Stimulated activated naive CD8-positive, alpha-beta T cell treated with anti-CD3 and anti-CD28 coated beads, Interleukin-15, Interleukin-2, amounts not matched to agents 100 ng/mL and 50 ng/mL, for 24 hours (primary cell): ENCODE measurements at regions not wholly inside any gene's neighbourhood (a gene's known extent, or its start where the extent isn't known, plus 50 kb on each side); places are given as distances from the start of the nearest gene placed in this dataset.

Experiments
- H3K27ac Mint-ChIP-seq: one replicate; pipeline ENCODE4 v1.8.0; 2021; ENCODE audit warnings: mild to moderate bottlenecking, mixed read lengths
- H3K27me3 Mint-ChIP-seq: one replicate; pipeline ENCODE4 v1.8.0; 2021; ENCODE audit warnings: mixed read lengths
- H3K36me3 Mint-ChIP-seq: one replicate; pipeline ENCODE4 v1.8.0; 2021; ENCODE audit warnings: low read depth, mixed read lengths
- H3K4me1 Mint-ChIP-seq: one replicate; pipeline ENCODE4 v1.8.0; 2021; ENCODE audit warnings: low read depth, mixed read lengths
- H3K4me3 Mint-ChIP-seq: one replicate; pipeline ENCODE4 v1.8.0; 2021; ENCODE audit warnings: mild to moderate bottlenecking, mixed read lengths
- H3K9me3 Mint-ChIP-seq: one replicate; pipeline ENCODE4 v1.8.0; 2021; ENCODE audit warnings: mixed read lengths

GRCh38 chr12:89245090-89245489 lies 107.2 kb downstream of the DUSP6 start:
- Mint-ChIP-seq H3K27me3 (no peaks in the 10 kb centered on the region), H3K9me3 (peaks cover 8% of the 10 kb centered on the region)

DNA sequence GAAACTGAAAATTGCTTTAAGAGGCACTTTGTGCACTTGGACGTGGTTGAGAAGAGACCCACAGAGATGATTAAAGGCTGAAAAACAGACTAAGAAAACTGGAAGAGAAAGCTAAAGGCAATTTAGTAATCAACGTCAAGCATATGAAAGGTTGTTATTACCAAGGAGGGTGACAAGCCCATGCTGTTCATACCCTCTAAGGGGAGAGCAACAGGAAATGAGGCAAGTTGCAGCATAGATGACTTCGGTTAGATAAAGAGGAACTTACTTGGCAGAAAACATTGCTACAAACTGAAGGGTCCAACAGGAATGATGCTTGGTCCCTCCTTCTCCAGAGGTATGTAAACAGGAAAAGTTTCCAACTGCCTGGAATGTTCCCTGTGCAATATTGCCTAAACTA lies 107.8 kb downstream of the DUSP6 start:
- H3K27ac Mint-ChIP-seq, result peak overlapping the region; percentile 80
- H3K27me3 Mint-ChIP-seq, result no peaks in the 10 kb centered on the region
- H3K9me3 Mint-ChIP-seq, result peaks cover 8% of the 10 kb centered on the region
- peaks cover 33% of the 10 kb centered on the region for H3K4me1 Mint-ChIP-seq
- H3K36me3 Mint-ChIP-seq, result no peaks in the 10 kb centered on the region
- H3K4me3 Mint-ChIP-seq, result peak overlapping the region; percentile 46

More at GRCh38 chr12:89245090-89245489, 107.2 kb downstream of the DUSP6 start:
- H3K27ac Mint-ChIP-seq, result peak overlapping the region; percentile 80
- peaks cover 35% of the 10 kb centered on the region for H3K4me1 Mint-ChIP-seq
- H3K36me3 Mint-ChIP-seq, result no peaks in the 10 kb centered on the region
- H3K4me3 Mint-ChIP-seq, result peak overlapping the region; percentile 46

GRCh38 chr12:89243771-89244170 lies 108.5 kb downstream of the DUSP6 start:
- Mint-ChIP-seq H3K27me3 (no peaks in the 10 kb centered on the region), H3K4me3 (no peak overlapping the region), H3K36me3 (no peaks in the 10 kb centered on the region), H3K27ac (peak overlapping the region; percentile 31), H3K9me3 (peaks cover 8% of the 10 kb centered on the region), H3K4me1 (peaks cover 35% of the 10 kb centered on the region)

GRCh38 chr12:89239534-89239933 lies 112.8 kb downstream of the DUSP6 start:
- H3K4me1 Mint-ChIP-seq, result peaks cover 51% of the 10 kb centered on the region
- H3K9me3 Mint-ChIP-seq, result peaks cover 23% of the 10 kb centered on the region
- H3K27me3 Mint-ChIP-seq, result no peaks in the 10 kb centered on the region
- no peak overlapping the region for H3K27ac Mint-ChIP-seq
- H3K4me3 Mint-ChIP-seq, result no peak overlapping the region
- H3K36me3 Mint-ChIP-seq, result peaks cover 5% of the 10 kb centered on the region

- H3K9me3 Mint-ChIP-seq, result peaks cover 19% of the 10 kb centered on the region
- H3K4me3 Mint-ChIP-seq, result no peak overlapping the region
- H3K27ac Mint-ChIP-seq, result no peak overlapping the region
- H3K36me3 Mint-ChIP-seq, result peaks cover 5% of the 10 kb centered on the region
- H3K27me3 Mint-ChIP-seq, result no peaks in the 10 kb centered on the region
- peaks cover 47% of the 10 kb centered on the region for H3K4me1 Mint-ChIP-seq
These were observed 113.7 kb downstream of the DUSP6 start for GRCh38 chr12:89238593-89238992.

DNA sequence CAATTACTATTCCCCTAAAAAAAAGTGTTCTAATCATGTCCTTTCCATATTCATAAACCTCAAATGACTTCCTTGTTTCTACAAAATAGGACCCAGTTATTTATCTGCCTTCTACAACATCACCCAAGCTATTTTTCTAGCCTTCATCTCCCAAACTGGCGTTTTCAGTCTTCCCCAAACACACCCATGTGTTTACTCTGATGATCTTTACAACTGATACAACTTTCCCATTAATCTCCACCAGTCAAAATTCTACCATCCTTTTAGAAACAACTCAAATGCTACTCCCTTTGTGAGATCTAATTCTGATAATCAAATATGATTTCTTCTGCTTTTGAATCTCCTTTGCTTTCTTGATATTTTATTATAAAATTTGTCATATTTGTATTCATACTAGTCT lies 114.5 kb downstream of the DUSP6 start:
- no peak overlapping the region for H3K4me3 Mint-ChIP-seq
- peaks cover 8% of the 10 kb centered on the region for H3K36me3 Mint-ChIP-seq
- H3K9me3 Mint-ChIP-seq, result peaks cover 16% of the 10 kb centered on the region
- H3K27ac Mint-ChIP-seq, result no peak overlapping the region
- H3K27me3 Mint-ChIP-seq, result no peaks in the 10 kb centered on the region
- peaks cover 47% of the 10 kb centered on the region for H3K4me1 Mint-ChIP-seq

GRCh38 chr12:89236748-89237383 lies 115.4 kb downstream of the DUSP6 start:
- H3K9me3 Mint-ChIP-seq, result peaks cover 16% of the 10 kb centered on the region

GRCh38 chr12:89236237-89236636 lies 116.1 kb downstream of the DUSP6 start:
- H3K4me3 Mint-ChIP-seq, result no peak overlapping the region
- H3K4me1 Mint-ChIP-seq, result peaks cover 57% of the 10 kb centered on the region
- H3K27me3 Mint-ChIP-seq, result no peaks in the 10 kb centered on the region
- peaks cover 16% of the 10 kb centered on the region for H3K9me3 Mint-ChIP-seq
- H3K27ac Mint-ChIP-seq, result no peak overlapping the region
- peaks cover 8% of the 10 kb centered on the region for H3K36me3 Mint-ChIP-seq

More at GRCh38 chr12:89236748-89237383, 115.4 kb downstream of the DUSP6 start:
- H3K27ac Mint-ChIP-seq, result no peak overlapping the region
- no peaks in the 10 kb centered on the region for H3K27me3 Mint-ChIP-seq
- no peak overlapping the region for H3K4me3 Mint-ChIP-seq
- peaks cover 8% of the 10 kb centered on the region for H3K36me3 Mint-ChIP-seq
- H3K4me1 Mint-ChIP-seq, result peaks cover 51% of the 10 kb centered on the region

DNA sequence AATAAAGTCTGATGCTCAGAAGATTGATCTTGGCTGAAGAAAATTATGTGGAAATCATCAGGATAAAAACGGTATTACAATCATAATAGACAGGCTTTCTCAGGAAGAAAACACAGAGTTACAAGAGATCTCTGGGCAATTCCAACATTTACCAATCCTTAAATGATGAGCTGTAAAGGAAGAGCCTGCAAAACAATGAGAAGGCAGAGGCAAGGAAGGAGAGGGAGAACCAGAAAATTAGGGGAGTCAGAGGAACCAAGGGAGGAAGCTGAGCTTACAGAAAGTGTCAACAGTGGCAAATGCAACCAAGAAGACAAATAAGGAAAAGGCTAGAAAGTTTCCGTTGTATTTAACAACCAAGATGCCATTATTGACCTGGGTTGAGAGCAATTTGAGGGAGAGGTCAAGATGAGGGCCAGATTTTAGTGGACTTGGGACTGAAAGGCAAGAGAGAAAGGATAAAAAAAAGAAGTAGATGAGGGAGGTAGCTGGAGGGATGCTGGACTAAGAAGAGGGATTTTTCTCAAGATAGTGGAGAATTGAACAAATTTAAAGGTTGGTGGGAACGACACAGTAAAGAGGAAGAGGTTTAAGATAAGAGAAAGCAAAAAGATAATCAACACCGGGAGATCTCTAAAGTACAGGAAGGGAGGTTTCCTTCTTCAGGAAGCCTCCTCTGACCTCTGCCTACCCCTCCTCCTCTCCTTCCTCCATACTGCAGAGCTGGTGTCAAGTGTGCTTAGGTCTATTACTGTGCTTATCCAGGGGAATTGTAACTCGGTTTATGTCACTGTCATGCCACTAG lies 116.9 kb downstream of the DUSP6 start:
- no peaks in the 10 kb centered on the region for H3K27me3 Mint-ChIP-seq
- peaks cover 8% of the 10 kb centered on the region for H3K36me3 Mint-ChIP-seq
- H3K4me3 Mint-ChIP-seq, result peak overlapping the region; percentile 18
- H3K27ac Mint-ChIP-seq, result peak overlapping the region; percentile 53
- peaks cover 62% of the 10 kb centered on the region for H3K4me1 Mint-ChIP-seq
- peaks cover 16% of the 10 kb centered on the region for H3K9me3 Mint-ChIP-seq

- Mint-ChIP-seq H3K4me1 (peaks cover 59% of the 10 kb centered on the region), H3K27ac (no peak overlapping the region), H3K36me3 (peaks cover 8% of the 10 kb centered on the region), H3K27me3 (no peaks in the 10 kb centered on the region), H3K4me3 (no peak overlapping the region), H3K9me3 (peaks cover 16% of the 10 kb centered on the region)
These were observed 117.8 kb downstream of the DUSP6 start for GRCh38 chr12:89234324-89235114.

DNA sequence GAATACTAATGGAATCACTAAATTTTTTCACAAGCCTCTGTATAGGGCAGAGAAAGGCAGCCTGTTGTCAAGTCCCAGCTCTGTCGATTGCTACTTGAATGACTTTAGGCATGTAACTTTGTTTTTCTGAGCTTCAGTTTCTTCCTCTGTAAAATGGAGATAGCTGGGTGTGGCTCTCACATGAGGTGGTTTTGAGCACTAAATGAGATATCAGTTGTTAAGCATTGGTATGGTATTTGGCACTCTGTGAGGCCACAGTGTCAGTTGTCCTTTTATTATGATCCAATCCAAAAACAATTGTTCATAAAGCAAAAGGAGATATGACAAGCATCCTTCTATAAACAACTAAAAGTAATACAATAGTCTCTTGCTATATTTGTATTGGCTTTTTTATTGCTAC lies 120.6 kb downstream of the DUSP6 start:
- Mint-ChIP-seq H3K27me3 (no peaks in the 10 kb centered on the region), H3K4me1 (peaks cover 68% of the 10 kb centered on the region), H3K4me3 (no peak overlapping the region), H3K36me3 (peaks cover 8% of the 10 kb centered on the region), H3K27ac (no peak overlapping the region), H3K9me3 (peaks cover 8% of the 10 kb centered on the region)

GRCh38 chr12:89230376-89231315 lies 121.7 kb downstream of the DUSP6 start:
- Mint-ChIP-seq H3K4me3 (no peak overlapping the region), H3K9me3 (peaks cover 7% of the 10 kb centered on the region), H3K27me3 (no peaks in the 10 kb centered on the region), H3K36me3 (peaks cover 7% of the 10 kb centered on the region), H3K27ac (no peak overlapping the region), H3K4me1 (peaks cover 66% of the 10 kb centered on the region)

DNA sequence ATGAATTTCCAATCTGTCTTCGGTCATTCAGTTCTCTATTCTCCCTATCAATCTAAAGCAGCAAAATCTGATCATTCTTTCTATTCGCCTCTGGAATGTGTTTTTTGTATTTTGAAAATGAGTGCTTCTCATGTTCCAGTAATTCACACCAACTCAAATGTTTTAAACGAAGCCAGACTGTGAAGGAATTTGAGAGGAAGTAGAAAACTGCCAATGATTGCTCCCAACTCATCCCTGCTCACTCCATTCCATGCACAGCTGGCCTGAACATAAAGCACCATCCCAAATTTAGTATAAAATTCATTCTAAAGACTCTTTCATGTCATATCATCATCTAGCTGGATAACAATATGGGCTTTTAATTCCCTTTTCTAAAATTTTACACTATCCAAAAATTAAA lies 123.8 kb downstream of the DUSP6 start:
- Mint-ChIP-seq H3K27ac (no peak overlapping the region), H3K4me1 (peaks cover 72% of the 10 kb centered on the region), H3K27me3 (no peaks in the 10 kb centered on the region), H3K9me3 (peaks cover 2% of the 10 kb centered on the region), H3K36me3 (peaks cover 10% of the 10 kb centered on the region), H3K4me3 (no peak overlapping the region)

GRCh38 chr12:89227774-89228173 lies 124.5 kb downstream of the DUSP6 start:
- H3K36me3 Mint-ChIP-seq, result peaks cover 7% of the 10 kb centered on the region
- H3K9me3 Mint-ChIP-seq, result peaks cover 5% of the 10 kb centered on the region
- no peak overlapping the region for H3K4me3 Mint-ChIP-seq
- H3K4me1 Mint-ChIP-seq, result peaks cover 74% of the 10 kb centered on the region
- H3K27ac Mint-ChIP-seq, result no peak overlapping the region
- no peaks in the 10 kb centered on the region for H3K27me3 Mint-ChIP-seq
